Panc1 (cell line): ENCODE measurements at regions not wholly inside any gene's neighbourhood (a gene's known extent, or its start where the extent isn't known, plus 50 kb on each side); places are given as distances from the start of the nearest gene placed in this dataset.

Experiments used
- POLR2AphosphoS5 ChIP-seq: IDR thresholded peaks from 2 replicates; pipeline ENCODE4 v1.6.1; 2012; ENCODE audit warnings: mild to moderate bottlenecking, low read depth, low read length, moderate library complexity
- SIN3A ChIP-seq: IDR thresholded peaks from 2 replicates; pipeline ENCODE4 v1.6.1; 2012; ENCODE audit warnings: low read depth, mild to moderate bottlenecking, low read length, moderate library complexity, borderline replicate concordance; ENCODE audit not compliant: insufficient read depth
- TCF7L2 ChIP-seq: IDR thresholded peaks from 2 replicates; pipeline ENCODE4 v1.6.1; 2011; ENCODE audit warnings: mild to moderate bottlenecking, low read depth, low read length, inconsistent platforms
- TF ChIP-seq, protein P1 (sequence below): fragments of 450-650 bp; IDR thresholded peaks from 2 replicates; pipeline ENCODE4 v1.5.1; 2017; ENCODE audit warnings: mild to moderate bottlenecking
- TF ChIP-seq, protein P2 (sequence below), 2 experiments: IDR thresholded peaks; 2 replicates each; pipeline ENCODE4 v1.6.1; 2011 to 2012; ENCODE audit warnings: low read depth in 2 of 2, control low read depth in 1 of 2, low read length in 1 of 2, mild to moderate bottlenecking in 1 of 2, moderate library complexity in 1 of 2; ENCODE audit not compliant: insufficient read depth in 1 of 2

DNA sequence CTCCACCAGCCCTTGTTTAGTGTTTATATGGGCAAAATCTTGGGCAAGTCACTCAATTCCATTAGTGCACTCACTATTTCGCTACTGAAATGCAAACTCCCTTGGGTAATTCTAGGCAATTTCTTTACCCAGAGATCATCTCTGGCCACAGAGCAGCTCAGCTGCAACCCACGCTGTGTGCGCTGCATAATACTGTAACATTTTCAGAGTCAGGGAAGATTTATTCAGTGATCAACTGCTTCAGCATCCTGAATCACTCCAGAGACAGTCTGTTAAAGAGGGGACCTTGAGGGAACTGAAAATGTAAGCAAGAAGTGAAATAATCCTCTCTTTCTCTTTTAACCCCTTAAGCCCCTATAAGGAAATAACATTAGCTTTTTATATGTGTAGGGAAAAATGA lies 189.6 kb upstream of the FBXL4 start:
- TF ChIP-seq, protein P1, sequence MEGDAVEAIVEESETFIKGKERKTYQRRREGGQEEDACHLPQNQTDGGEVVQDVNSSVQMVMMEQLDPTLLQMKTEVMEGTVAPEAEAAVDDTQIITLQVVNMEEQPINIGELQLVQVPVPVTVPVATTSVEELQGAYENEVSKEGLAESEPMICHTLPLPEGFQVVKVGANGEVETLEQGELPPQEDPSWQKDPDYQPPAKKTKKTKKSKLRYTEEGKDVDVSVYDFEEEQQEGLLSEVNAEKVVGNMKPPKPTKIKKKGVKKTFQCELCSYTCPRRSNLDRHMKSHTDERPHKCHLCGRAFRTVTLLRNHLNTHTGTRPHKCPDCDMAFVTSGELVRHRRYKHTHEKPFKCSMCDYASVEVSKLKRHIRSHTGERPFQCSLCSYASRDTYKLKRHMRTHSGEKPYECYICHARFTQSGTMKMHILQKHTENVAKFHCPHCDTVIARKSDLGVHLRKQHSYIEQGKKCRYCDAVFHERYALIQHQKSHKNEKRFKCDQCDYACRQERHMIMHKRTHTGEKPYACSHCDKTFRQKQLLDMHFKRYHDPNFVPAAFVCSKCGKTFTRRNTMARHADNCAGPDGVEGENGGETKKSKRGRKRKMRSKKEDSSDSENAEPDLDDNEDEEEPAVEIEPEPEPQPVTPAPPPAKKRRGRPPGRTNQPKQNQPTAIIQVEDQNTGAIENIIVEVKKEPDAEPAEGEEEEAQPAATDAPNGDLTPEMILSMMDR, result no peak
- TF ChIP-seq POLR2AphosphoS5 (no peak), TCF7L2 (no peak), SIN3A (no peak)
- TF ChIP-seq, protein P2, sequence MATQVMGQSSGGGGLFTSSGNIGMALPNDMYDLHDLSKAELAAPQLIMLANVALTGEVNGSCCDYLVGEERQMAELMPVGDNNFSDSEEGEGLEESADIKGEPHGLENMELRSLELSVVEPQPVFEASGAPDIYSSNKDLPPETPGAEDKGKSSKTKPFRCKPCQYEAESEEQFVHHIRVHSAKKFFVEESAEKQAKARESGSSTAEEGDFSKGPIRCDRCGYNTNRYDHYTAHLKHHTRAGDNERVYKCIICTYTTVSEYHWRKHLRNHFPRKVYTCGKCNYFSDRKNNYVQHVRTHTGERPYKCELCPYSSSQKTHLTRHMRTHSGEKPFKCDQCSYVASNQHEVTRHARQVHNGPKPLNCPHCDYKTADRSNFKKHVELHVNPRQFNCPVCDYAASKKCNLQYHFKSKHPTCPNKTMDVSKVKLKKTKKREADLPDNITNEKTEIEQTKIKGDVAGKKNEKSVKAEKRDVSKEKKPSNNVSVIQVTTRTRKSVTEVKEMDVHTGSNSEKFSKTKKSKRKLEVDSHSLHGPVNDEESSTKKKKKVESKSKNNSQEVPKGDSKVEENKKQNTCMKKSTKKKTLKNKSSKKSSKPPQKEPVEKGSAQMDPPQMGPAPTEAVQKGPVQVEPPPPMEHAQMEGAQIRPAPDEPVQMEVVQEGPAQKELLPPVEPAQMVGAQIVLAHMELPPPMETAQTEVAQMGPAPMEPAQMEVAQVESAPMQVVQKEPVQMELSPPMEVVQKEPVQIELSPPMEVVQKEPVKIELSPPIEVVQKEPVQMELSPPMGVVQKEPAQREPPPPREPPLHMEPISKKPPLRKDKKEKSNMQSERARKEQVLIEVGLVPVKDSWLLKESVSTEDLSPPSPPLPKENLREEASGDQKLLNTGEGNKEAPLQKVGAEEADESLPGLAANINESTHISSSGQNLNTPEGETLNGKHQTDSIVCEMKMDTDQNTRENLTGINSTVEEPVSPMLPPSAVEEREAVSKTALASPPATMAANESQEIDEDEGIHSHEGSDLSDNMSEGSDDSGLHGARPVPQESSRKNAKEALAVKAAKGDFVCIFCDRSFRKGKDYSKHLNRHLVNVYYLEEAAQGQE (IDR thresholded peaks at IDR 0.05; ENCODE audit: insufficient read depth in 1 of 2, low read depth in 2 of 2, low read length in 1 of 2), result no peak
